Endothelial cell of hepatic sinusoid (primary cell): ENCODE measurements at regions not wholly inside any gene's neighbourhood (a gene's known extent, or its start where the extent isn't known, plus 50 kb on each side); places are given as distances from the start of the nearest gene placed in this dataset.
"Not testable (repeated sequence)": the region's sequence is repeated elsewhere in the genome, so short reads cannot be mapped to it uniquely, and the experiment has no call there.

Experiments
- in situ Hi-C: cut with HindIII; loops from 2 replicates; pipeline ENCODE4 v1.10.0; 2017; ENCODE audit warnings: low sequenced_read_pairs

DNA sequence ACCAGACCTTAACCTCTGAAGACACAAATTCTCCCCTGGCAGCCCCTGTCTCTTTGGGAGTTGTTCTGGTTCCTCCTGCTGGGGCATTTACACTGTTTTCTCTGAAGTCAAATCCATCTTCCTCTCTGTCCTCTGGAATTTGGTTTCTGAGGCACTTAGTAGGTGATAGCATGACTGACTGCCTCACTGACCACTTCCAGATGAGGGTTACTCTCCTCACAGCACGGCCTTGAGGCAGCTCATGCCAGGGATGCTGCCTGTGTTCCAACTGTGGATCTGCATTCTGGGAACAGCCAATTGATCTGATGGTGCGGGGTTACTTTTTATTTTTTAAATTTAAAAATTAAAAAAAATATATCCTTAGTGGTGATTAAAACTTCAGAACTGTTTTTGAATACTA lies 140.9 kb upstream of the ROPN1 start:
- in situ Hi-C loops, result no loop called here

DNA sequence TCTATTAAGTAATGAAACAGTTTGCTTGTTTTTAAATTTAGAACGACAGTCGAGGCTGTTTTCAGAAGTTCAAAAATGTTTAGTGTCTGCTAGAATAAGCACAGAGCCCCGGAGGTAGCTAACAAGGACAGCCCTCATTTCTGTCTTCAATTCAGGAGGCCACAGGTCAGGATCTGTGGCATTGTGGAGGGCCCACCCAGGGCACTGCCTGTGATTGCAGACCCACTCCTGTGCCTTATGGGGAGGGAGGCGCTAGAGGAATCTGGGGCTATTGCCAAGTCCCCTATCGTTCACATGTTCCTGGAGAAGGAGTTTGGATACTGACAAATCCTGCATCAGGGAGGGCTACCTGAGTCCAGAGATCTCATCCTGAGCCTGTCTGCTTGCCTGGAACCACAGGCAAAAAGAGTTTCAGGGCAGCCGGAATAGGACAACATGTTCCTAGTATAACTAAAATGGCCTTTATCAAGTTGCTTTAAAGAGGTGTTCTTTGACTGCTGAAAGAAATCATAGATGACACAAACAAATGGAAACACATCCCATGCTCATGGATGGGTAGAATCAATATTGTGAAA lies 141.5 kb upstream of the ROPN1 start:
- in situ Hi-C loops, result no loop called here

DNA sequence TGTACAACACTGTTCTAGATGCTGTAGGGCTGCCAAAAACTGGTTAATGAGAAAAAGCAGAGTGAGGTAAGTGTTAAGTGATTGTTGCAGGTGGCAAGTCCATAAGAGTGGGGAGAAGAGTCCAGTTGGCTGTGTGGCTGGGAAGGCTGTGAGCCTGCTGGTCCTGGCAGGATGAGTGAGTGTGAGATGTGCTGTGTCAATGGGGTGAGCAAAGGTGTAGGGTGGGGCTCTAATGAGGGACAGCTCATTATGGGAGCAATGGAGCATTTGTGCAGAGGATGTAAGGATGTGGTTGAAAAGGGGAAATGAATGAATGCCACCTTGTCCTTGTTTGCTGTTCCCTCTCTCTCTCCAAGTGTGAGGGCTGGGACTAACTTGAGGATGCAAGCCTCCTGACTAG lies 145.3 kb upstream of the ROPN1 start:
- in situ Hi-C loops, result no loop called here

DNA sequence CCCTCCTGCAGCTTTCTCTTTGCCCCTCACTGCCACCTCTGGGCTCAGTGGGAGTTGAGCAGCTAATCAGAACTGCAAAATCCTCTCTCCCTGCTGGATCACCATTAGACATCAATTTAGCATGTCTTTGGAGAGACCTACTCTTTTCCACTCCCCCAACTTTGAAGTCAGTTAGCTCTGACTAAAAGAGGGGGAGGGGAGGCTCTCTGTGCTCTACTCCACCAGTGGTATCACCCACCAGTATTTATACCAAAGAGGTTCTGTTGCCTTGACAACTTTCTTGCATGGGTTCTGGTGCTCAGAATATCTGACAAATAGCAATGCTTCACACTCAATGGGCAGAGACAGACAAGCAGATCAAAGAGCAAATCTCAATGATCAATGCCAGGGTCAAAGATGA lies 146.2 kb upstream of the ROPN1 start:
- in situ Hi-C loops, result no loop called here

DNA sequence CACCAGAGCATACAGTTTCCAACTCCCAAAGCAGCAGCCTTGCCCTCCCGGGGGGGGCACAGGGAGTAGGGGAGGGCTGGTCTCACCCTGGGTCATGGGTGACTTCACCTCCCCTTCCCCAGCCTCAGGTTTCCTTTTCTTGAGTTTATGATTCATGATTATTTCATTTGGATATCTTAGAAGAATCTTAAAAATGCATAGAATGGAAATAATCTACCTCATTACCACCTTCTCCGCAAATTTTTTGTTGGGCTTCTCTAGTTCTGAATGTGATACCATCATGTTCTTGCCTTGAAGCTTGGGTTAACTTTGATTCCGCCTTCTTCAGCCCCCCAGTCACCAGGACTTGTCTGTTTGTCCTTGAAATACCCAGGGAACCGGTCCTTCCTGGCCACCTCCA lies 148.8 kb upstream of the ROPN1 start:
- in situ Hi-C loops, result no loop called here

DNA sequence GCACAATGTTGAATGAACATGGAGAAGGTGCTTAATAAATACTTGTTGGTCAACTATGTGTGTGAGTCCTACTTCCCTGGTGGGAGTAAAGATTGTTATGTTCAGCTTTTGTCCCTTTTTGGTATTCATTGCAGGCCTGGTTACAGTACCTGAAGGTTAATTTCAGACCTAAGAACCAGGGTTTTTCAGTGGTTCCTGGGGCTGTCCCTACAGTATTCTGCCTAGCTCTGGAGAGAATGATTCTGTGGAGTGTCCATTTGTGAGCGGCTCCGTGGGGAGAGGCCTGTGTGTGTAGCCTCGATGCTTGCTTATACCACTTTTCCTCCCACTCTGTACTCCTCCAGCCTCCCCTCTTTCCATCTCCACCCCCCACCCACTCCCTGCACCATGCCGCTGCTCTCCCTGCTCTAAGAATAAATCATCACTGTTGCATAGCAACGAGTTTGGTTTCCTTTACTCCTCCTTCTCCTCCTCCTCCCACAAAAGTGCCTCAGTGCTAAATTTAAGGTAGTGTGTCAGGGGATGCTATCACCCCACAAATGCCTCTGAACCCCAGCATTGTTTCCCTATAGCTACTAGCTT lies 150.6 kb upstream of the ROPN1 start:
- in situ Hi-C loops, result no loop called here

DNA sequence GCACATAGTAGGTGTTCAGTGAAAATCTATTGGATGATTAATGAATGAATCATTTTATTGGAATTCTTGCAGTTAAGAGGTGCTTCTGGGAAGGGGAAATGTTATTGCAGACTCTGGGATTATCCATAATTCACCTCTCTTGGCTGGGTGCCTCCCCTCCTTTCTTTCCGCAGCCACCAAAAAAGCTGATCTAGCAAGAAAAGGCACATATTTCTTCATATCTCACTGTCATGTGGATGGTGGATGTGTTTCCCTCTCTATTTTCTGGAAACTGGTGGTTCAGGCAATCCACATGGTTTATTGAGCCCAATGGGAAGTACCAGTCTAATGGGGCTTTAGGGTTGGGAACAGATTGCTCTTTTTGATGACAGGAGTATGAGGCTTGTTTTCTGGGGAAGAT lies 151.1 kb upstream of the ROPN1 start:
- in situ Hi-C loops, result no loop called here

DNA sequence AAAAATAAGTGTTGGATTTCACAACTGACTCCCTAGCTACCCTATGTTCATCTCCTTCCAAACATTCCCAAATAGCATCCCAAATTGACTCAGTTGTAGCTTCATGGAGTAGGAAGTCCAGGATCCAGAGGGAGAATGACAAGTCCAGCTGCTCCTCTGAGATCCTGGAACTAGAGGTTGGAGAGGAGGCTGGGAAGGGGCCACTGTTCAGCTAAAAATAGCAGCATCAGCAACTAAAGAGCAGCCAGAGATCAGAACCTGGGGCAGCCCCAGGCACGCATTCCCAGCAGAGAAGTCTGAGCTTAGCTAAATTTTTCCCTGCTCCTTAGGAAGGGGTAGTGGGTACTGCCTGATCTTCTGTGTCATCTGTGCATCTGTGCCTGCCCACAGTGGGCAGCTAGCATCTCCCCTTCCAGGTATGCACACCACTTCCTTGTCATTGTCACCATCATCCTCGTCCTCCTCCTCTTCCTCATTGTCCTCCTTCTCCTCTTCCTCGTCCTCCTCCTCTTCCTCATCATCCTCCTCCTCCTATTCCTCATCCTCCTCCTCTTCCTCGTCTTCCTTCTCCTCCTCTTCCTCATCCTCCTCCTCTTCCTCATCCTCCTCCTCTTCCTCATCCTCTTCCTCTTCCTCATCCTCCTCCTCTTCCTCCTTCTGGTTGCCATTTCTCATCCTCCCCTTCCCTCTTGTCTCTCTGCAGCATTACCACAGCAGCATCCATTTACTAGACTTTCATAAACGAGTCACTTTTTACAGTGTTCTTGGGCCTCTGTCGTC lies 152.3 kb upstream of the ROPN1 start:
- in situ Hi-C loops, result no loop called here

DNA sequence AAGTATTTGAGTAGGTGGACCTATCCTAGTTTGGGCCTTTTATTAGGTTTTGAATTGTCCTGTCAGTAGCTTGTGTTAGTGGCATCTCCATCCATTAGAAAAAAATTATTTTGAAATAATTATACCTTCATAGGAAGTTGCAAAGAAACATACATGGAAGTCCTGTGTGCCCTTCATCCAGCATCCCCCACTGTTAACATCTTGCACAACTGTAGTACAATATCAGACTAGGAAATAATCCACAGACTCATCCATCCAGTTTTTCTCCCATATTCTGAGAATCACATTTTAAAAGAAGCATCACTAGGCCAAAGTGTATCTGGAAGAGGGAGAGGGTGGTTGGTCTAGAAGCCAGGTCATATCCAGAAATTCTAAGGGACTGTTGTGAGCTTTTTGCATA lies 155.5 kb upstream of the ROPN1 start:
- in situ Hi-C loops, result no loop called here

DNA sequence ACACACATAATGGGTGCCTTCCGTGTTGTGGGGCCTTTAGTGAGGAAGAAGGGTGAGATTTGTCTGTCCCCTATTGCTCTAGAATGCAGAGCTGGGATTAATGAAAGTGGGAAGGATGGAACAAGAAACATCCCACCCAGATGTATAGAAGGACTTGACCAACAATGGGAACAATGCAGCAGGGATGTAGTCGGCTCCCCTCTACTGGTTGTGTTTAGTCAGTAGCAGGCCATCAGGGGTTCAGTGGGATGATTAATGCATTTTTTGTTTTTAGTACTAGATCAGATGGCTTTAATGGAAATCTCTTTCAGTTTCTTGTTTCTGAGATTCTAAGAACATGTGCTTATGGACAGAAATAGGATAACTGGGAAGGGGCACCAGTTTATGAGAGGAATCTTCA lies 156.0 kb upstream of the ROPN1 start:
- in situ Hi-C loops, result no loop called here

DNA sequence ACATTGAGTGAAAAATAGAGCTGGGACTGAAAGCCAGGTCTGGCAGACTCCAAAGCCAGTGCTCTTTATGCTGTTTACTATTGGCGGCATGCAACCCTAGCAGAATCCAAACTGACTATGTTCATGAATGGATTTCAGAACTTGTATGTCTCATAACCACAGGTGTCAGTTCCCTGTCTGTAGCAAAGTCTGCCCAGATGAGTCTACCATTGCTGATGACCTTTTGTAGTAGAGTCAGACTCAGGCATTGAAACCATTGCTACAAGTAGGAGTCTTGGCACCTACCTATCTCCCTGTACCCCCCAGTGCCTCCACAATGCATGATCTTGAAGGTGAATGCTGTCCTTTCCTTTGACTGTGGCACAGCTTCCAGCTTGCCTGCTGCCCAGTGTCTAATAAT lies 157.2 kb upstream of the ROPN1 start:
- in situ Hi-C loops, result no loop called here

DNA sequence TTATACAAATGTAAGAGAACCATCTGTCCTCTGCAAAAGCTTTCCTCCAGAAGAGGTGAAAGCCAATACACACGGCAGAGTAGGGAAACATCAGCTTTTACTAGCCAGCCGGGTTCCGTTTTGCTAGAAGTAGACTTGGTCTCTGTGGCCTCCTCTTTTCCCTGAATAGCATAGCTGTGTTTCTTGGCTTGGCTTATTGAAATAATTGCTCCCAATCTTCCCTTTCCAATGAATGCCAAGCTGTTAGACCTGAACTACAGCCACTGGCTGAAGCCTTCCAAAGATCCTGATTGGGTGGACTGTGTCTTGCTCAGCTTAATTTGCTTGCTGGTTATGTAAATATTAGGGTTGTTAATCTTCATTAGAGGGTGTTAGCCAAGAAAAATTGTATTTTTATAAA lies 157.8 kb upstream of the ROPN1 start:
- in situ Hi-C loops, result no loop called here

DNA sequence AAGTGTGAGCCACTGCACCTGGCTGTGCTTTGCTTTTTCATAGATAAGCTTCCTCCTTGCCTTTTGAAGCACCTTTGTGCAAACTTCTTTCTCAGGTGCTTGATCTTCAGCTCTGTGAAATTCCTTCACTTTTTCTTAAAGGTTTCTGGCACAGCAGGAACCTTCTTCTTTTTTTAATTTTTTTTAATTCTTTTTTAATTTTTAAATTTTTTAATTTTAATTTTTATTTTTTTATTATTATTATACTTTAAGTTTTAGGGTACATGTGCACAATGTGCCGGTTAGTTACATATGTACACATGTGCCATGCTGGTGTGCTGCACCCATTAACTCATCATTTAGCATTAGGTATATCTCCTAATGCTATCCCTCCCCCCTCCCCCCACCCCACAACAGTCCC lies 161.0 kb upstream of the ROPN1 start:
- in situ Hi-C loops, result not testable (repeated sequence)

DNA sequence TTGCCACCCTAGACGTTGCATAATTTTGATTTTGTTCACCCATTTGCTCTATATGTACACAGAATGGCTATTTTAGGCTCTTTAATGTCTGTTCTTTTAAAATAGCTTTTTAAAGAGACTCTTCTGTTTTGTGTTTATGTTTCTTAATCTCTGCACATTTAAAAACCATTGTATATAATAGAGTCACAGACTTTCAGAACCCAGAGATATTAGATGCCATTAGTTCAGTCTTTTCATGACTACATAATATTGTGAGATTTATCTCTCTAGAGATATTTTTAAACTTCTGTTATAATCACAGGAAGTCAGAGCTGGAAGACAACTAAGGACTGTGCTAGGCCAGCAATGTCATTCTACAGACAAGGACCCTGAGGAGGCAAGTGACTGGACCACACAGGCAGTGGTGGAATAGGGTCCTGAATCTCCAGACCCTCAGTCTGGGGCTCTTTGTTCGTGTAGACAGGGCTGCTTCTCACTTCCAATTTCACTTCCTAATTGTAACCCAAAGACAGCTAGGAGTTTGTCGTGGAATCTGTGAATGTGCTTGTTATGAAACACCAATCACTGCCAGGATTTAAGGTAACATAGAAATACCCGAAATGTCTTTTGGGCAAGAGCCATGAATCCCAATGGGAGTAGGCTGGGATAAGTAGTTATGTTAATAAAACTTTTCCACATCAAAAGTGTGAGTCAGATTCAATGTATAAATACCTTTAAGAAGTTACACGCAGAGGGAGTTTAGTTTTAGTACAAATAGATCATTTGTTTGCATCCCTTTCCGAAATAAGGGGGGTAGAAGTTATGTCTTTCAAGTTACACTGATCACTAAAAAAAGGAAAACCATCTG lies 165.2 kb upstream of the ROPN1 start:
- in situ Hi-C loops, result no loop called here

DNA sequence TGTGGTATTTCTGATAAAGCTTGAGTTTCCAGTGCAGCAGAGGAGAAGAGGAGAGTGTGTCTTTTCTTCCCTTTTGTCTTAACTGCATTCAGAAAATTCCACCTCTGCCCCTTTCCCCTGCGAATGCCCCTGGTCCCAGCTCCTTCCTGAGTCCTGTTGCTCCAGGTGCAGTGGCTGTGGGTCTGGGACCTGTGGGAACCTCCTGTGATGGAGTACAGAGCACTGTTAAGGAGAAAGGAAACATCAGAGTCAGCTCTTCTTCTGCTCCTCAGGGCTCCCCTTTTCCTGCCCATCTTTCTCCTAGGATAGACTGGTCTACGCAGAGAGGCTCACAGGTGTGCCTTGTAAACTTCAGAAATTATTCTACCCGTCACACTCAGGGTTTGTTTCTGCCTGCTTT lies 165.8 kb upstream of the ROPN1 start:
- in situ Hi-C loops, result no loop called here

DNA sequence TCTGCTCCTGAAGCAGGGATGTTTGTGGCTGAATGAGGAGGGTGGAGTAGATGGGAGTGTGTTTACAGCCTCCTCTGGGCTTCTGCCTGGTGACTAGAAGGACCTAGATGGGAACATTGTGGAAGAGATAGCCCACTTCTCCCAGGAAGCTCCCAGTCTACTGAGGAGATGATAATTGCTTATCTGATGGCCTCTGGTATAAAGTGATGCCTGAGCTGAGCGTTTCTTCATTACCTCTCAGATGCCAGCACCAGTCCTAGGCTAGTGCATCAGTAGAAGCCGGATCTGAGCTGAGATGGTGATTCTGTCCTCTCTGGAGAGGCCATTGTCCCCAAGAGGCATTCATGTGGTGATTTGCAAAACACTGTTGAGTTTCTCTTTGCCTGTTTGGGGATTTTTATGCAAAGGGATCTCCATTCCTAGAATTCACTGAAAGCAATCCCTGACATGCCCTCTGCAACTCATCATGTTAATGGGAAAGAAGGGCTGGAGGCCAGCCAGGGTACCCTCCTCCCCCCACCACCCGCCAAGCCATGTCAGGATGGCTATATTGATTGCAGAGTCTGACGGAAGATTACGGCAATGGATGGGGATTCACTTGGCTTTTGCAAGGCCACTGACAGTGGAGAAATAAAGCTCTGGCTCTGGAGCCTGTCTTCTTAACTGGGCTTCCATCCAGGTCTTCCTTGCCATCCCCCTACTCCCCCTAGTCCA lies 166.4 kb upstream of the ROPN1 start:
- in situ Hi-C loops, result no loop called here

DNA sequence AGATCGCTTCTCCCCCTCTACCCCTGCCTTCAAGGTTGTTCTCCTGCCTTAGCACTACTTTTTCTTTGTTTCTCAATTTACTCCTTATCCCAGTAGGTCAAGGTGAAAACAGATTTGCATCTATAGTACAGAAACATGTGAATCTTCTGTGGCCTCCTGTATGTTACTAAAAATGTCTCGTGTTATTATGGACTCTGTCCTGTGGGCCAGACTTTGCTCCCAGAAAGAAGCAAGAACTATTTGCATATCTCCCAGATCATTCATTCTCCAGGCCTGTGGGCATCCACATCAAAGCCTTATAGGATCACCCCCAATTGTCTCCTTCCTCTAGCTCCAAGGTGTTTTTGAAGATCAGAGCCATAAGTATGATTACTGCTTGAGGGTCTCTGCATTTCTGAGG lies 169.5 kb upstream of the ROPN1 start:
- in situ Hi-C loops, result no loop called here

DNA sequence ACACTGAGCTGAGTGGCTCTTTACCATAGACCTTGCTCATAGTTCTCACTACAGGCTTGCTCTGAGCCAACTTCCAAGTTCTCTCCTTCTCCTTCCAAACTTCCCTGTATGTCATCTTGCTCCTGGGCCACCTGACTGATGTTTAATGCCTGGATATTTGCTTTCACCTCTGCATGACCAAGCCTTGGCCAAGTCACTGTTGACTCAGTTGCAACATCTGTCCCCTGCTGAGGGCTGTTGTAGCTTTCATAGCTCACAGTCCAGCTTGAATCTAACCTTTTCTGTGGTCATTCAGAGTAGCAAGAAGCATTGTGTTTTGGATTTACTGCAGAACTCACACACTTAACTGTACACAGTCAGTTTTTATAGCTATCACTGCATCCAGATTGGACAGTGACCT lies 171.8 kb upstream of the ROPN1 start:
- in situ Hi-C loops, result no loop called here

DNA sequence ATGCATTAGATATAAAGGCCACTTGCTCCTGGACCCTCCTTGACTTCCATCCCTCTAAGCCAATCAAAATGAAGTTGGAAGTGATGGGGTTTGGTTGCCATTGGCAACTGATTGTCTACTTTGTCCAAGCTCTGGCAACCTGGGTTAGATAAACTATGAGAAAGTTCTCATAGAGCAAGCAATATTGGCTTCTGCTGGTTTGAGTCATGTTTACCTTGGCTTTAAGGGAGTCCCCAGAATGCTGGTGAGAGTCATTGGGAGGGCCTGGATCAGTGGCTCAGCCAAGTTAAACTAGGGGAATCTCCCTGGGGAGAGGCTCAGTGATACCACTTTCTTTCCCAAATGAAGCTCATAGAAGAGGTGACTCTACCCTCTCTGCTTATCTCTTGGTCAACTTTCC lies 176.3 kb upstream of the ROPN1 start:
- in situ Hi-C loops, result no loop called here

DNA sequence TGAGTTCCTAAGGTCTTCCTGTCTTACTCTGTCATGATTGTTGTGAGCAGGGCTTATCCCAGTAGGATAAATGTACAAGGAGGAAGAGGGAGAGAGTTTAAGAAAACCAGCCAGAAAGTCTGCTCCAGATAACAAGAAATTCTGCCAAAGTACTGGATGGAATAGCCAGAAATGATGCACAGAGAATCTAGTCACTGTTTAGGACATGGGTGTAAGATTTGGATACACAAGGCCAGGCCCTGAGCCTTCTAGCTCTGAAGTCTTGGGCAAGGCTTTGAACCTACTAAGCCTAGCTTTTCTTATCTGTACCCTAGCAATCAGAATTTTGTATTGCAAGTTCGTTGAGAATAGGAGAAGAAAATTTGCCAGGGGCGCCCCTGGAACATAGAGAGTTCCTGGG lies 180.4 kb upstream of the ROPN1 start:
- in situ Hi-C loops, result no loop called here

DNA sequence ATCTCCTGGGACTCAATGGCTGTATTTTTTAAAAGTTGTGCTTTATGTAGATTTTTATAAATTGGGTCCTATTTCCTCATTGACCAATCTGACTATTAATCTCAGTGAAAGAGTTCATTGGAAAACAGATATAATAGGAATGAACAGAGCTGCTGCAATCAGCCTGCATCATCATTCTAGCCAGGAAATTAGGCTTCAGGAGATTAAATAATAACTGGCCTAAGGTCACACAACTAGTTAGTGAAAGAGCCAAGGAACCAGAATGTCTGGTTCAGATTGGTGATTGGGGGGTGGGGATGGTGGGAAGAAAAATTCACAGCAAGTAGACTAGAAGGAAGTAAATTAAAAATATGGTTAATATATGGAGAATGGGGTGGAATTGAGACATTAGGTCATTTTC lies 180.9 kb upstream of the ROPN1 start:
- in situ Hi-C loops, result no loop called here
